ENCODE measurements at regions not wholly inside any gene's neighbourhood (a gene's known extent, or its start where the extent isn't known, plus 50 kb on each side); places are given as distances from the start of the nearest gene placed in this dataset.

DNA sequence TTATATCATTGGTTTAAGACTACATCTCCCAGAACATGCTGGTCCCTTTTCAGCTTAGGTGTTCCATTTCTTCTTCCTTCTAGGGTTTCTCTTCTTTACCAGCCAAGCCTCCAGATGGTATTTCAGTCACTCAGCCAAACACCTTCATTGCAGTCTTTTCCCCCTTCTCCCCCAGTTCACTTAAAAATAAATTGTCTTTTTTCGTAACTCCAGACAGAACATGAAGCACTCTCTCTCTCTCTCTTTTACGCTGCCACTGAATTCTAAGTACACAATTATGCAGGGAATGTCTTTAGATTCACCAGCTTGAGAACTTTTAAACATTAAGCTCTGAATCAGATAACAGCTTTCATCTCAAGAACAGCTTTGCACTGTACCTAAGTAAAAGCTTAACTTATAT is 419.7 kb upstream of the BRINP1 start:
- CTCF ChIA-PET, result no interaction called here
- intact Hi-C loops (cut with micrococcal nuclease), result no loop called here
- DNase-seq (no peak), ATAC-seq (no peak)
- Mint-ChIP-seq H3K27ac (no peak overlapping the region), H3K9me3 (no peaks in the 10 kb centered on the region), H3K4me1 (ENCODE audit: low read depth) (no peaks in the 10 kb centered on the region), H3K27me3 (peaks cover 1% of the 10 kb centered on the region), H3K4me3 (no peak overlapping the region), H3K36me3 (ENCODE audit: low read depth) (no peaks in the 10 kb centered on the region)
- TF ChIP-seq, protein P1, sequence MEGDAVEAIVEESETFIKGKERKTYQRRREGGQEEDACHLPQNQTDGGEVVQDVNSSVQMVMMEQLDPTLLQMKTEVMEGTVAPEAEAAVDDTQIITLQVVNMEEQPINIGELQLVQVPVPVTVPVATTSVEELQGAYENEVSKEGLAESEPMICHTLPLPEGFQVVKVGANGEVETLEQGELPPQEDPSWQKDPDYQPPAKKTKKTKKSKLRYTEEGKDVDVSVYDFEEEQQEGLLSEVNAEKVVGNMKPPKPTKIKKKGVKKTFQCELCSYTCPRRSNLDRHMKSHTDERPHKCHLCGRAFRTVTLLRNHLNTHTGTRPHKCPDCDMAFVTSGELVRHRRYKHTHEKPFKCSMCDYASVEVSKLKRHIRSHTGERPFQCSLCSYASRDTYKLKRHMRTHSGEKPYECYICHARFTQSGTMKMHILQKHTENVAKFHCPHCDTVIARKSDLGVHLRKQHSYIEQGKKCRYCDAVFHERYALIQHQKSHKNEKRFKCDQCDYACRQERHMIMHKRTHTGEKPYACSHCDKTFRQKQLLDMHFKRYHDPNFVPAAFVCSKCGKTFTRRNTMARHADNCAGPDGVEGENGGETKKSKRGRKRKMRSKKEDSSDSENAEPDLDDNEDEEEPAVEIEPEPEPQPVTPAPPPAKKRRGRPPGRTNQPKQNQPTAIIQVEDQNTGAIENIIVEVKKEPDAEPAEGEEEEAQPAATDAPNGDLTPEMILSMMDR (IDR thresholded peaks at IDR 0.05), result no peak
- POLR2A ChIA-PET, result no interaction called here

DNA sequence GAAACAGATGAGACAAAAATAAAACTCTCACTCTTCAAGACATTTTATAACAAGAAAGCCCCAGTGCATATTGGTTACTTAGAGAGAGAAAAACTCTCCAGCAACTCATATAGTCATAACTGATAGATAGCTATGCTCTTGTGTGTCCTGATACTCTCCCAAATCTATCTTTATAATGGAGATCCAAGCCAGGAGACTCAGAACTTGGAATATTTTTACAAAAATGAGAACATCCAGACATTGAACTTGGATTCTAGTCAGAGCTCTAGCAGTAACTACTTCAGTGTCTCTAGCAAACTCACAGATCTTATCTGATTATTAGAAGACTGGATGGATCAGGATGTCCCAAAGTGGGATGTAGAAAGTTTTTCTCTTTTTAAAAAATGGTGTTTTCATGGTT is 412.7 kb upstream of the BRINP1 start:
- POLR2A ChIA-PET, result no interaction called here
- ATAC-seq (no peak), DNase-seq (no peak)
- CTCF ChIA-PET, result no interaction called here
- Mint-ChIP-seq H3K27me3 (no peaks in the 10 kb centered on the region), H3K4me1 (ENCODE audit: low read depth) (no peaks in the 10 kb centered on the region), H3K9me3 (no peaks in the 10 kb centered on the region), H3K4me3 (no peak overlapping the region), H3K27ac (no peak overlapping the region), H3K36me3 (ENCODE audit: low read depth) (no peaks in the 10 kb centered on the region)
- TF ChIP-seq, protein P1 (IDR thresholded peaks at IDR 0.05), result no peak
- intact Hi-C loops (cut with micrococcal nuclease), result no loop called here

DNA sequence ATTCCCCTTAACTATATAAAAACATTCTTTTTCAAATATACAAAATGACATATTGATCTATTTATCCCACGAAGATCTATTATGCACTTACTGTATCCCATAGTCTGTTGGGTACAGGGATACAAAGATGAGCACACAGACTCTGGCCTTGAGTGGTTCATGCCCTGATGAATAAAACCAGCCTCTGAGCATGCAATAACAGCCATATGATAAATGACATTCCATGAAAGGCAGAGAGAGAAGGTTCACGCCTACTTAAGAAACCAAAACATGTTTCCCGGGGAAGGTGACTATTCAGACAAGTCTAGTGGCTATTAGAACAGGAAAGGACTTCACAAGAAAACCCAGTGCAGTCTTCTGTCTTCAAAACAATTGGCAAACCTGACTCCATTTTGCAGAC is 406.2 kb upstream of the BRINP1 start:
- POLR2A ChIA-PET, result no interaction called here
- CTCF ChIA-PET, result no interaction called here
- TF ChIP-seq, protein P1 (IDR thresholded peaks at IDR 0.05), result no peak
- ATAC-seq, result no peak
- no peak overlapping the region for H3K4me3 Mint-ChIP-seq
- H3K27ac Mint-ChIP-seq, result no peak overlapping the region
- no peaks in the 10 kb centered on the region for H3K27me3 Mint-ChIP-seq
- no peaks in the 10 kb centered on the region for H3K4me1 Mint-ChIP-seq (ENCODE audit: low read depth)
- no peaks in the 10 kb centered on the region for H3K36me3 Mint-ChIP-seq (ENCODE audit: low read depth)
- H3K9me3 Mint-ChIP-seq, result no peaks in the 10 kb centered on the region
- DNase-seq, result no peak
- intact Hi-C loops (cut with micrococcal nuclease), result no loop called here

DNA sequence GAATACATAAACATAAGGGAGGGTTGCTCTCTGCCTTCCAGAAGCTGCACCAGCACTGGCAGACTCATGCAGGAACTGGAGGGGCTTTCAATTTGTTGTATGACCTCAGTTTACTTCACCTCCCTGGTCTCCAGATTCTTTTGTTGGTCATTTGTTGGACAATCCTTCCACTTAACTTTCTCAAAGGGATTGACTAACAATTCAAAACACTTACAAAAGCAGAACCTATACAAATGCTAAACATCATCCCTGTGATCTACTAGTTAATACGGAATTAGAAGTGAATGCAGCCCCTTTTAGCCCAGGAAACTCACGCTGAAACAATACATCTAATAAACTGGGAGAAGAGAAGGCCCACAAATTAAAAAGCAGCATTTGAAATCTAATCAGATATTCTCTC is 404.6 kb upstream of the BRINP1 start:
- no peaks in the 10 kb centered on the region for H3K36me3 Mint-ChIP-seq (ENCODE audit: low read depth)
- no peak overlapping the region for H3K27ac Mint-ChIP-seq
- no peak for ATAC-seq

DNA sequence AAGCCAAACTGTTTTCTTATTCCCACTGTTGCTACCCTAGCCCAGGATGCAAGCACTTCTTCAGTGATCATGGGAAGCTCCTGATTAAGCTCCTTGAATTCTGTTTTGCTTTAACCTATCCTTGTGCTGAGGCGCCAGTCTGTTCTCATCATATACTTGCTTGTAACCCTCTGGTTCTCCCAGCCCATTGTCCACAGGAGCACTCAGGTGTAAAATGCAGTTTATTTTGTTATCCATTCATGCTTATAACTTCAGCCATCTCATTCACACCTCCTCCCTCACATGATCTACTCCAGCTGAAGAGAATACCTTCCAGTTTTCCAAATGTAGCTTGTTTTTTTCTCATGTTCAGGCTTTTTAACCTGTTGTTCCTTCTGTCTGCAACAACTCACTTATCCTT is 402.1 kb upstream of the BRINP1 start:
- CTCF ChIA-PET, result no interaction called here
- no peaks in the 10 kb centered on the region for H3K27me3 Mint-ChIP-seq
- H3K27ac Mint-ChIP-seq, result no peak overlapping the region
- no peak overlapping the region for H3K4me3 Mint-ChIP-seq
- H3K9me3 Mint-ChIP-seq, result no peaks in the 10 kb centered on the region
- no peaks in the 10 kb centered on the region for H3K4me1 Mint-ChIP-seq (ENCODE audit: low read depth)
- H3K36me3 Mint-ChIP-seq (ENCODE audit: low read depth), result no peaks in the 10 kb centered on the region
- intact Hi-C loops (cut with micrococcal nuclease), result no loop called here
- ATAC-seq (no peak), DNase-seq (no peak)
- TF ChIP-seq, protein P1 (IDR thresholded peaks at IDR 0.05), result no peak
- POLR2A ChIA-PET, result no interaction called here

More for the DNA sequence above, 404.6 kb upstream of the BRINP1 start:
- TF ChIP-seq, protein P1 (IDR thresholded peaks at IDR 0.05), result no peak
- intact Hi-C loops (cut with micrococcal nuclease), result no loop called here
- DNase-seq, result no peak
- no peaks in the 10 kb centered on the region for H3K27me3 Mint-ChIP-seq
- H3K4me1 Mint-ChIP-seq (ENCODE audit: low read depth), result no peaks in the 10 kb centered on the region
- CTCF ChIA-PET, result no interaction called here
- no peaks in the 10 kb centered on the region for H3K9me3 Mint-ChIP-seq
- no peak overlapping the region for H3K4me3 Mint-ChIP-seq
- POLR2A ChIA-PET, result no interaction called here

Measured in activated CD8-positive, alpha-beta T cell treated with anti-CD3 and anti-CD28 coated beads for 36 hours (primary cell).